DMS153 treated with DMSO at 0.1 percent for 48 hours (cell line): ENCODE measurements at regions not wholly inside any gene's neighbourhood (a gene's known extent, or its start where the extent isn't known, plus 50 kb on each side); places are given as distances from the start of the nearest gene placed in this dataset.

ENCODE experiments used
- DNase-seq: peaks from one replicate; lab custom pipeline; 2025; ENCODE audit not compliant: unreplicated experiment; lab: John Stamatoyannopoulos, UW

GRCh38 chr4:157564771-157565170 lies 344.2 kb downstream of the GRIA2 start:
- DNase-seq, result no peak

- DNase-seq, result no peak
These were observed 343.7 kb downstream of the GRIA2 start for GRCh38 chr4:157564218-157564617.

- no peak for DNase-seq
These were observed 337.5 kb downstream of the GRIA2 start for GRCh38 chr4:157558016-157558415.

- no peak for DNase-seq
These were observed 329.5 kb downstream of the GRIA2 start for GRCh38 chr4:157550028-157550427.

GRCh38 chr4:157527954-157528353 lies 307.4 kb downstream of the GRIA2 start:
- DNase-seq, result no peak

- no peak for DNase-seq
These were observed 301.4 kb downstream of the GRIA2 start for GRCh38 chr4:157521906-157522305.

- no peak for DNase-seq
These were observed 294.2 kb downstream of the GRIA2 start for GRCh38 chr4:157514711-157515110.

DNA sequence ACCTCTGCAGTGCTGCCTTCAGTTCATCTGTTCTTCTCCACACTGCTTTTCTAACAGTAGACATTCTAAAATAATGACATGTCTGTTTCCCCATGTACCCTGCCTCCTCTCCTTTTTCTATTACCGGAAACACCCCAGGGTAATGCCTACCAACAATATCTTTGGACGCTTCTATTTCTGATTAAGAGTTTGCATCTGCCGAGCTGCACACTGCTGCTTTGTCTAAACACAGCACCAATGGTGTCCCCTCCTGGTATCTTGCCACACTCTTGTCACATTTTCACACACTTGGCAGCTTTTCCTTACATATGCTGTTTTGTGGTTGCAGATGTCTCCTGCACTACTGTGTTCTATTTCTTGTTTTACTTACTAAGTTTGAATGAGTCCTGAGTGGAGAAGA lies 288.8 kb downstream of the GRIA2 start:
- DNase-seq, result no peak

GRCh38 chr4:157502656-157503055 lies 282.1 kb downstream of the GRIA2 start:
- no peak for DNase-seq

- no peak for DNase-seq
These were observed 239.3 kb downstream of the GRIA2 start for GRCh38 chr4:157459785-157460184.

DNA sequence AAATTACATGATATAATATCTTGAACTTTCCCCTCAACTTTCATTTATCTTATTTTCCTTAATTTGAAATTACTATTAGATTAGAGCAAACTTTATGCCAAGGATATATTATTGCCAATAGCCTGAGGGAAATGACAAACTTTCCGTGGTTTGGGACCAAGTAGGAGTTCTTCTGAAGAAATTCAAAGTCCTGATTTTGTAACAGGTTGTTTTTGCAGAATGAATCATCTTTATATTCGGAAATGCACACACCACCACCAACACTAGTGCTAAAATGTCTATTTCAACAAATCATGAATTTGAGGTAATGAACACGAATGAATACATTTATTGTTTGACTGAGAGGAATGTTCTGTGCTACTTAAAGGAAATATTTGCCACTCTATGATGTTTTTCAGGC lies 226.7 kb downstream of the GRIA2 start:
- no peak for DNase-seq

DNA sequence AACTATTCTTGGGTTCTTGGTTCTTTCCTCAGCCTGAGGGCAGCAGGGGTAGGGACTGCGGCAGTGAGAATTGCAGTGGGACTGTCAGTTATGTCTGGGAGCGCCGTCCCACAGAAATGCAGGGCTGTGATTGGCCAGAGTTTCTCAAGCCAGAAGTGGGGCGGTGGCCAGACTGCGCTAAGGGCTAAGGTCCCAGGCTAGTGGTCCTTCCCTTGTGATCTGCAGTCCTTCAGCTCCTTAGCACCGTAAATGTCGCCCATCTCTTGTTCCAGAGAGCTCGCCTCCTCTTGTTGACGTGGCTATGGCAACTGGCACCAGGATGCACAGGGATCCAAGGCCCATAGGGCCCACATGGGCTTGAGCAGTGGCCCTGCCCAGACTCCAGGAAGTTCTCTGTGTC lies 223.5 kb downstream of the GRIA2 start:
- no peak for DNase-seq

GRCh38 chr4:157443537-157443936 lies 223.0 kb downstream of the GRIA2 start:
- DNase-seq, result no peak

- DNase-seq, result no peak
These were observed 205.4 kb downstream of the GRIA2 start for GRCh38 chr4:157425897-157426296.

GRCh38 chr4:157423526-157424020 lies 203.0 kb downstream of the GRIA2 start:
- no peak for DNase-seq

- no peak for DNase-seq
These were observed 200.8 kb downstream of the GRIA2 start for GRCh38 chr4:157421365-157421764.
